Vagina (tissue), 2 donors: ENCODE measurements at regions not wholly inside any gene's neighbourhood (a gene's known extent, or its start where the extent isn't known, plus 50 kb on each side); places are given as distances from the start of the nearest gene placed in this dataset.

Experiments used
- DNase-seq, 2 donors: peaks; one replicate each; pipeline ENCODE4 v3.0.0-alpha.2; 2017; ENCODE audit errors: extremely low spot score in 2 of 2
- H3K27ac ChIP-seq: fragments of 200-600 bp; sonication (generic); one replicate; pipeline ENCODE4 v1.5.1; 2019
- H3K27me3 ChIP-seq: fragments of 200-600 bp; sonication (generic); one replicate; pipeline ENCODE4 v1.5.1; 2019
- H3K36me3 ChIP-seq, 2 donors: fragments of 200-600 bp; sonication (generic); one replicate each; pipeline ENCODE4 v1.5.1; 2017 to 2019
- H3K4me1 ChIP-seq: fragments of 200-600 bp; sonication (generic); one replicate; pipeline ENCODE4 v1.5.1; 2019
- H3K4me3 ChIP-seq, 2 donors: fragments of 200-600 bp; sonication (generic); 1 replicate in 1 of 2; 2 replicates in 1 of 2; pipeline ENCODE4 v1.5.1; 2016 to 2019
- H3K9me3 ChIP-seq: fragments of 200-600 bp; sonication (generic); one replicate; pipeline ENCODE4 v1.5.1; 2019
- POLR2A ChIP-seq, 2 donors: fragments of 450-650 bp; IDR thresholded peaks; one replicate each; pipeline ENCODE4 v1.6.1; 2017; ENCODE audit warnings: antibody characterized with exemption in 2 of 2, mild to moderate bottlenecking in 2 of 2, moderate library complexity in 2 of 2
- POLR2AphosphoS5 ChIP-seq, 2 donors: sonication (generic); formaldehyde crosslinking; IDR thresholded peaks; one replicate each; pipeline ENCODE4 v1.9.0; 2017; ENCODE audit warnings: antibody characterized with exemption in 2 of 2, mild to moderate bottlenecking in 2 of 2, low read depth in 1 of 2; ENCODE audit not compliant: insufficient read depth in 1 of 2
- intact Hi-C: fragments of 100-400 bp; cut with DNase I; formaldehyde crosslinking; loops from one replicate; pipeline ENCODE4 v1.15.1; 2023
- TF ChIP-seq, protein P1 (sequence below), 3 experiments: fragments of 450-650 bp in 2 of 3; fragments of 200-600 bp in 1 of 3; sonication (generic) in 1 of 3; IDR thresholded peaks; one replicate each; pipeline ENCODE4 v1.5.1; 2017 to 2019; ENCODE audit warnings: antibody characterized with exemption in 3 of 3, mild to moderate bottlenecking in 2 of 3, moderate library complexity in 2 of 3

GRCh38 chr4:23973308-23973855 is 83.5 kb upstream of the PPARGC1A start:
- Histone ChIP-seq H3K4me3 (no peak overlapping the region), H3K27me3 (no peaks in the 10 kb centered on the region), H3K9me3 (no peaks in the 10 kb centered on the region), H3K36me3 (no peaks in the 10 kb centered on the region), H3K27ac (no peak overlapping the region), H3K4me1 (no peaks in the 10 kb centered on the region)
- intact Hi-C loops = no loop called here
- no peak for DNase-seq
- no peak for TF ChIP-seq POLR2AphosphoS5 (IDR thresholded peaks at IDR 0.05; ENCODE audit: insufficient read depth in 1 of 2, low read depth in 1 of 2)
- TF ChIP-seq, protein P1, sequence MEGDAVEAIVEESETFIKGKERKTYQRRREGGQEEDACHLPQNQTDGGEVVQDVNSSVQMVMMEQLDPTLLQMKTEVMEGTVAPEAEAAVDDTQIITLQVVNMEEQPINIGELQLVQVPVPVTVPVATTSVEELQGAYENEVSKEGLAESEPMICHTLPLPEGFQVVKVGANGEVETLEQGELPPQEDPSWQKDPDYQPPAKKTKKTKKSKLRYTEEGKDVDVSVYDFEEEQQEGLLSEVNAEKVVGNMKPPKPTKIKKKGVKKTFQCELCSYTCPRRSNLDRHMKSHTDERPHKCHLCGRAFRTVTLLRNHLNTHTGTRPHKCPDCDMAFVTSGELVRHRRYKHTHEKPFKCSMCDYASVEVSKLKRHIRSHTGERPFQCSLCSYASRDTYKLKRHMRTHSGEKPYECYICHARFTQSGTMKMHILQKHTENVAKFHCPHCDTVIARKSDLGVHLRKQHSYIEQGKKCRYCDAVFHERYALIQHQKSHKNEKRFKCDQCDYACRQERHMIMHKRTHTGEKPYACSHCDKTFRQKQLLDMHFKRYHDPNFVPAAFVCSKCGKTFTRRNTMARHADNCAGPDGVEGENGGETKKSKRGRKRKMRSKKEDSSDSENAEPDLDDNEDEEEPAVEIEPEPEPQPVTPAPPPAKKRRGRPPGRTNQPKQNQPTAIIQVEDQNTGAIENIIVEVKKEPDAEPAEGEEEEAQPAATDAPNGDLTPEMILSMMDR (IDR thresholded peaks at IDR 0.05) = no peak
- no peak for TF ChIP-seq POLR2A (IDR thresholded peaks at IDR 0.05)

GRCh38 chr4:23972805-23973204 is 83.0 kb upstream of the PPARGC1A start:
- Histone ChIP-seq H3K4me1 (no peaks in the 10 kb centered on the region), H3K9me3 (no peaks in the 10 kb centered on the region), H3K4me3 (no peak overlapping the region), H3K36me3 (no peaks in the 10 kb centered on the region), H3K27ac (no peak overlapping the region), H3K27me3 (no peaks in the 10 kb centered on the region)
- TF ChIP-seq POLR2AphosphoS5 (IDR thresholded peaks at IDR 0.05; ENCODE audit: insufficient read depth in 1 of 2, low read depth in 1 of 2) (no peak), POLR2A (IDR thresholded peaks at IDR 0.05) (no peak)
- TF ChIP-seq, protein P1 (IDR thresholded peaks at IDR 0.05) = no peak
- no peak for DNase-seq
- intact Hi-C loops = no loop called here

DNA sequence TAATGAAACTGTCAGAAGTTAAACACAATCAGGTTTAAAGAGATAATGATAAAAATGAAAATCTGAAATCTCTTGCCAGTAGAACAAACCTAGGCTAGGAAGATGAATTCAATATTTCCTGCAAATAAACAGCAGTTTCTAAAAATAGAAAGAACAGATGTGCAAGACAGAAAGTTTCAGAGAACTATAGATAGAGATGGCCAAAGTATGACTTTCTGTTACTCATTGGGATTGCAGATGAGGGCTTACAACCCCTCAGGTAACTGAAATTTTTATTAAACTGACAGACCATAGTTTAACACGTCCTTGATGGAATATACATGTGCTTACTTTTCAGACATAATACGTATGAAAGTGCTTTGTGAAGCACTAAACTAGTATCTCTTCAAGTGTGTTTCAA is 82.3 kb upstream of the PPARGC1A start:
- no peak overlapping the region for H3K4me3 ChIP-seq
- TF ChIP-seq, protein P1 (IDR thresholded peaks at IDR 0.05) = no peak
- intact Hi-C loops = no loop called here
- H3K4me1 ChIP-seq = no peaks in the 10 kb centered on the region
- no peaks in the 10 kb centered on the region for H3K36me3 ChIP-seq
- no peaks in the 10 kb centered on the region for H3K27me3 ChIP-seq
- H3K9me3 ChIP-seq = no peaks in the 10 kb centered on the region
- DNase-seq = no peak
- no peak overlapping the region for H3K27ac ChIP-seq

- H3K27ac ChIP-seq = no peak overlapping the region
- intact Hi-C loops = no loop called here
- H3K4me1 ChIP-seq = no peaks in the 10 kb centered on the region
- H3K36me3 ChIP-seq = no peaks in the 10 kb centered on the region
- no peaks in the 10 kb centered on the region for H3K9me3 ChIP-seq
- TF ChIP-seq POLR2A (IDR thresholded peaks at IDR 0.05) = no peak
- TF ChIP-seq, protein P1 (IDR thresholded peaks at IDR 0.05) = no peak
- no peak for TF ChIP-seq POLR2AphosphoS5 (IDR thresholded peaks at IDR 0.05; ENCODE audit: insufficient read depth in 1 of 2, low read depth in 1 of 2)
- H3K4me3 ChIP-seq = no peak overlapping the region
- DNase-seq = no peak
- no peaks in the 10 kb centered on the region for H3K27me3 ChIP-seq
Measured at GRCh38 chr4:23970201-23970850, 80.5 kb upstream of the PPARGC1A start.

GRCh38 chr4:23969635-23970145 is 79.8 kb upstream of the PPARGC1A start:
- DNase-seq = no peak
- no peak for TF ChIP-seq POLR2A (IDR thresholded peaks at IDR 0.05)
- TF ChIP-seq, protein P1 (IDR thresholded peaks at IDR 0.05) = no peak
- TF ChIP-seq POLR2AphosphoS5 (IDR thresholded peaks at IDR 0.05; ENCODE audit: insufficient read depth in 1 of 2, low read depth in 1 of 2) = no peak
- H3K4me3 ChIP-seq = no peak overlapping the region
- no peaks in the 10 kb centered on the region for H3K4me1 ChIP-seq
- H3K27me3 ChIP-seq = no peaks in the 10 kb centered on the region
- no peak overlapping the region for H3K27ac ChIP-seq
- intact Hi-C loops = no loop called here
- H3K36me3 ChIP-seq = no peaks in the 10 kb centered on the region
- H3K9me3 ChIP-seq = no peaks in the 10 kb centered on the region
